Esophagus muscularis mucosa (tissue), 4 donors: ENCODE measurements at regions not wholly inside any gene's neighbourhood (a gene's known extent, or its start where the extent isn't known, plus 50 kb on each side); places are given as distances from the start of the nearest gene placed in this dataset.

Experiments
- DNase-seq: peaks from one replicate; pipeline ENCODE4 v3.0.0-alpha.2; 2017; ENCODE audit errors: extremely low spot score
- H3K27ac ChIP-seq, 4 donors: fragments of 200-600 bp; sonication (generic); replicated peaks in 1 of 4; 1 replicate in 3 of 4; 2 replicates in 1 of 4; pipeline ENCODE4 v1.5.1; 2016 to 2019; ENCODE audit warnings: mild to moderate bottlenecking in 1 of 4
- H3K27me3 ChIP-seq, 4 donors: fragments of 200-600 bp; sonication (generic); one replicate each; pipeline versions ENCODE4 v1.5.1 to v1.6.0; 2016 to 2019
- H3K36me3 ChIP-seq, 4 donors: fragments of 200-600 bp; sonication (generic); one replicate each; pipeline ENCODE4 v1.5.1; 2016 to 2019
- H3K4me1 ChIP-seq, 4 donors: fragments of 200-600 bp; sonication (generic); one replicate each; pipeline ENCODE4 v1.5.1; 2016 to 2019
- H3K4me3 ChIP-seq, 4 donors: fragments of 200-600 bp; sonication (generic); 1 replicate in 2 of 4; 2 replicates in 2 of 4; pipeline ENCODE4 v1.5.1; 2016 to 2019; ENCODE audit warnings: mild to moderate bottlenecking in 4 of 4, moderate library complexity in 1 of 4
- H3K9me3 ChIP-seq, 4 donors: fragments of 200-600 bp; sonication (generic); 1 replicate in 3 of 4; 2 replicates in 1 of 4; pipeline ENCODE4 v1.5.1; 2016 to 2019
- CTCF ChIP-seq, 3 experiments: fragments of 200-600 bp in 2 of 3; fragments of 450-650 bp in 1 of 3; sonication (generic) in 2 of 3; IDR thresholded peaks; one replicate each; pipeline ENCODE4 v1.5.1; 2017 to 2019; ENCODE audit warnings: antibody characterized with exemption in 3 of 3, mild to moderate bottlenecking in 2 of 3, moderate library complexity in 1 of 3
- EP300 ChIP-seq: sonication (generic); formaldehyde crosslinking; IDR thresholded peaks from one replicate; pipeline ENCODE4 v1.6.1; 2017; ENCODE audit warnings: antibody characterized with exemption
- POLR2A ChIP-seq: fragments of 450-650 bp; IDR thresholded peaks from one replicate; pipeline ENCODE4 v1.6.1; 2017; ENCODE audit warnings: antibody characterized with exemption, moderate library complexity, mild to moderate bottlenecking, low read depth
- POLR2AphosphoS5 ChIP-seq, 2 donors: sonication (generic); formaldehyde crosslinking; IDR thresholded peaks; one replicate each; pipeline ENCODE4 v1.6.1; 2017; ENCODE audit warnings: antibody characterized with exemption in 2 of 2
- WGBS: methylation state at CpG from one replicate; pipeline ENCODE4 v1.1.5; 2018; 5-methylcytosine and 5-hydroxymethylcytosine counted together
- intact Hi-C: fragments of 100-400 bp; cut with DNase I; formaldehyde crosslinking; loops from one replicate; pipeline ENCODE4 v1.15.1; 2023

- DNase-seq, result no peak
- Histone ChIP-seq H3K36me3 (no peaks in the 10 kb centered on the region), H3K9me3 (no peaks in the 10 kb centered on the region), H3K4me1 (no peaks in the 10 kb centered on the region), H3K27me3 (no peaks in the 10 kb centered on the region), H3K27ac (no peak overlapping the region), H3K4me3 (no peak overlapping the region)
- intact Hi-C loops, result no loop called here
- TF ChIP-seq POLR2A, result no peak
- TF ChIP-seq POLR2AphosphoS5 (IDR thresholded peaks at IDR 0.05), result no peak
- TF ChIP-seq EP300, result no peak
- TF ChIP-seq CTCF (IDR thresholded peaks at IDR 0.05), result no peak
These were observed 1050.5 kb downstream of the BCL11A start for GRCh38 chr2:59502981-59503380.

GRCh38 chr2:59490994-59491393 lies 1062.5 kb downstream of the BCL11A start:
- 90% methylated on average over 2 of the region's 2 CpGs for WGBS
- Histone ChIP-seq H3K27ac (no peak overlapping the region), H3K36me3 (no peaks in the 10 kb centered on the region), H3K27me3 (no peaks in the 10 kb centered on the region), H3K9me3 (peaks cover 0 to 15% (median 6%) of the 10 kb centered on the region in 4 donors), H3K4me3 (no peak overlapping the region), H3K4me1 (no peaks in the 10 kb centered on the region)
- TF ChIP-seq POLR2A, result no peak
- no peak for TF ChIP-seq EP300
- no peak for TF ChIP-seq POLR2AphosphoS5 (IDR thresholded peaks at IDR 0.05)
- no peak for TF ChIP-seq CTCF (IDR thresholded peaks at IDR 0.05)
- no peak for DNase-seq
- intact Hi-C loops, result no loop called here

GRCh38 chr2:59490192-59490591 lies 1063.3 kb downstream of the BCL11A start:
- H3K4me3 ChIP-seq, result no peak overlapping the region
- H3K27me3 ChIP-seq, result no peaks in the 10 kb centered on the region
- intact Hi-C loops, result no loop called here
- no peaks in the 10 kb centered on the region for H3K4me1 ChIP-seq
- no peak for TF ChIP-seq CTCF (IDR thresholded peaks at IDR 0.05)
- TF ChIP-seq POLR2AphosphoS5 (IDR thresholded peaks at IDR 0.05), result no peak
- no peak for TF ChIP-seq EP300
- no peak for TF ChIP-seq POLR2A
- 82% methylated on average over 2 of the region's 2 CpGs for WGBS
- H3K36me3 ChIP-seq, result no peaks in the 10 kb centered on the region
- no peak overlapping the region for H3K27ac ChIP-seq
- H3K9me3 ChIP-seq, result peaks cover 0 to 8% (median 0%) of the 10 kb centered on the region in 4 donors
- DNase-seq, result no peak

- WGBS, result 90% methylated on average over 3 of the region's 3 CpGs
- no peaks in the 10 kb centered on the region for H3K27me3 ChIP-seq
- no peaks in the 10 kb centered on the region for H3K4me1 ChIP-seq
- no peaks in the 10 kb centered on the region for H3K36me3 ChIP-seq
- no peak overlapping the region for H3K4me3 ChIP-seq
- intact Hi-C loops, result no loop called here
- H3K9me3 ChIP-seq, result peaks cover 0 to 4% (median 0%) of the 10 kb centered on the region in 4 donors
- no peak for DNase-seq
- H3K27ac ChIP-seq, result no peak overlapping the region
- TF ChIP-seq POLR2A (no peak), POLR2AphosphoS5 (IDR thresholded peaks at IDR 0.05) (no peak)
These were observed 1068.8 kb downstream of the BCL11A start for GRCh38 chr2:59484673-59485072.

GRCh38 chr2:59463426-59463825 lies 1090.0 kb downstream of the BCL11A start:
- H3K27ac ChIP-seq, result no peak overlapping the region
- no peak for DNase-seq
- no peak overlapping the region for H3K4me3 ChIP-seq
- no peaks in the 10 kb centered on the region for H3K36me3 ChIP-seq
- TF ChIP-seq CTCF (IDR thresholded peaks at IDR 0.05) (no peak), POLR2A (no peak), EP300 (no peak), POLR2AphosphoS5 (IDR thresholded peaks at IDR 0.05) (no peak)
- no peaks in the 10 kb centered on the region for H3K4me1 ChIP-seq
- no peaks in the 10 kb centered on the region for H3K9me3 ChIP-seq
- 57% methylated on average over 4 of the region's 4 CpGs for WGBS
- intact Hi-C loops, result no loop called here
- H3K27me3 ChIP-seq, result no peaks in the 10 kb centered on the region
